GM23338 (cell line): ENCODE measurements at regions not wholly inside any gene's neighbourhood (a gene's known extent, or its start where the extent isn't known, plus 50 kb on each side); places are given as distances from the start of the nearest gene placed in this dataset.

Source experiments
- ATAC-seq: fragments of 200-7000 bp; cut with Tn5 transposase; 3 replicates; pipeline ENCODE4 v1.9.1; 2020
- DNase-seq: peaks from one replicate; pipeline ENCODE4 v3.0.0-alpha.2; 2015; ENCODE audit warnings: low spot score
- H2AFZ ChIP-seq: fragments of 200-600 bp; sonication (generic); 2 replicates; pipeline ENCODE4 v1.8.0; 2016; ENCODE audit warnings: antibody characterized with exemption, mild to moderate bottlenecking, moderate library complexity
- H3F3A ChIP-seq: fragments of 200-600 bp; sonication (generic); replicated peaks from 2 replicates; pipeline ENCODE4 v1.8.0; 2017; ENCODE audit warnings: antibody characterized with exemption, mixed run types, low read depth
- H3K27ac ChIP-seq: fragments of 200-600 bp; sonication (generic); 2 replicates; pipeline ENCODE4 v1.6.1; 2016; ENCODE audit warnings: low read depth
- H3K27me3 ChIP-seq: fragments of 200-600 bp; sonication (generic); 2 replicates; pipeline ENCODE4 v1.8.0; 2016; ENCODE audit warnings: mild to moderate bottlenecking, mixed run types, moderate library complexity; ENCODE audit not compliant: insufficient read depth
- H3K36me3 ChIP-seq: fragments of 200-600 bp; sonication (generic); 2 replicates; pipeline ENCODE4 v1.8.0; 2016; ENCODE audit warnings: mild to moderate bottlenecking; ENCODE audit not compliant: insufficient read depth
- H3K4me1 ChIP-seq: fragments of 200-600 bp; sonication (generic); 2 replicates; pipeline ENCODE4 v1.8.0; 2016; ENCODE audit warnings: mild to moderate bottlenecking, moderate library complexity; ENCODE audit not compliant: insufficient read depth
- H3K4me2 ChIP-seq: fragments of 200-600 bp; sonication (generic); 2 replicates; pipeline ENCODE4 v1.7.1; 2017; ENCODE audit warnings: mixed run types
- H3K4me3 ChIP-seq: fragments of 200-600 bp; sonication (generic); 2 replicates; pipeline ENCODE4 v1.6.1; 2016; ENCODE audit warnings: mixed run types
- H3K79me2 ChIP-seq: fragments of 200-600 bp; sonication (generic); replicated peaks from 2 replicates; pipeline ENCODE4 v1.8.0; 2017; ENCODE audit warnings: mild to moderate bottlenecking; ENCODE audit not compliant: insufficient read depth
- H3K9me2 ChIP-seq: fragments of 200-600 bp; sonication (generic); 2 replicates; pipeline ENCODE4 v1.8.0; 2017; ENCODE audit not compliant: insufficient read depth
- H4K20me1 ChIP-seq: fragments of 200-600 bp; sonication (generic); replicated peaks from 2 replicates; pipeline ENCODE4 v1.8.0; 2017; ENCODE audit warnings: mild to moderate bottlenecking; ENCODE audit not compliant: insufficient read depth
- H3K27ac Mint-ChIP-seq: 2 replicates; pipeline ENCODE4 v1.8.0; 2020; ENCODE audit warnings: inconsistent platforms, mild to moderate bottlenecking, moderate library complexity, mixed read lengths
- H3K27me3 Mint-ChIP-seq: 3 replicates; pipeline ENCODE4 v1.8.0; 2022; ENCODE audit warnings: low read depth, mild to moderate bottlenecking, moderate library complexity, mixed read lengths, inconsistent platforms; ENCODE audit not compliant: insufficient read depth, poor library complexity
- H3K36me3 Mint-ChIP-seq: 3 replicates; pipeline ENCODE4 v1.8.0; 2021; ENCODE audit warnings: low read depth, mild to moderate bottlenecking, inconsistent platforms, moderate library complexity, mixed read lengths
- H3K4me1 Mint-ChIP-seq: 3 replicates; pipeline ENCODE4 v1.8.0; 2020; ENCODE audit warnings: mild to moderate bottlenecking, inconsistent platforms, mixed read lengths
- H3K4me3 Mint-ChIP-seq: 3 replicates; pipeline ENCODE4 v1.8.0; 2021; ENCODE audit warnings: moderate library complexity, mild to moderate bottlenecking, inconsistent platforms, mixed read lengths
- H3K9me3 Mint-ChIP-seq: 3 replicates; pipeline ENCODE4 v1.8.0; 2020; ENCODE audit warnings: moderate library complexity, mild to moderate bottlenecking, inconsistent platforms, mixed read lengths
- CREB1 ChIP-seq: fragments of 250-450 bp; sonication (Bioruptor Pico); IDR thresholded peaks from 2 replicates; pipeline ENCODE4 v1.5.0; 2020; ENCODE audit warnings: low read depth, mild to moderate bottlenecking, moderate library complexity
- ETS1 ChIP-seq: IDR thresholded peaks from 2 replicates; pipeline ENCODE4 v1.6.1; 2016; ENCODE audit warnings: antibody characterized with exemption
- EZH2 ChIP-seq: fragments of 200-600 bp; sonication (generic); IDR thresholded peaks from one replicate; pipeline ENCODE4 v1.8.0; 2017; ENCODE audit warnings: antibody characterized with exemption, mild to moderate bottlenecking, low read depth; ENCODE audit not compliant: unreplicated experiment
- EZH2phosphoT487 ChIP-seq: fragments of 200-600 bp; sonication (generic); IDR thresholded peaks from one replicate; pipeline ENCODE4 v1.8.1; 2018; ENCODE audit warnings: antibody characterized with exemption; ENCODE audit not compliant: unreplicated experiment
- JUNB ChIP-seq: IDR thresholded peaks from one replicate; pipeline ENCODE4 v1.6.1; 2016; ENCODE audit warnings: antibody characterized with exemption; ENCODE audit not compliant: unreplicated experiment
- NANOG ChIP-seq: IDR thresholded peaks from 2 replicates; pipeline ENCODE4 v1.6.1; 2016; ENCODE audit warnings: antibody characterized with exemption, borderline replicate concordance
- POLR2AphosphoS5 ChIP-seq: IDR thresholded peaks from 2 replicates; pipeline ENCODE4 v1.6.1; 2016; ENCODE audit warnings: antibody characterized with exemption, low read depth
- REST ChIP-seq: IDR thresholded peaks from one replicate; pipeline ENCODE4 v1.6.1; 2018; ENCODE audit warnings: antibody characterized with exemption; ENCODE audit not compliant: unreplicated experiment
- STAT1 ChIP-seq: IDR thresholded peaks from one replicate; pipeline ENCODE4 v1.6.1; 2016; ENCODE audit warnings: antibody characterized with exemption; ENCODE audit not compliant: unreplicated experiment
- ZNF114 ChIP-seq: fragments of 250-450 bp; sonication (Bioruptor Pico); IDR thresholded peaks from 2 replicates; pipeline ENCODE4 v1.5.0; 2020; ENCODE audit warnings: mild to moderate bottlenecking, moderate library complexity
- ZNF331 ChIP-seq: fragments of 250-450 bp; sonication (Bioruptor Pico); IDR thresholded peaks from 2 replicates; pipeline ENCODE4 v1.5.0; 2020; ENCODE audit warnings: low read depth, mild to moderate bottlenecking, moderate library complexity
- TF ChIP-seq, protein P1 (sequence below), 2 experiments: fragments of 200-600 bp in 1 of 2; sonication (generic) in 1 of 2; conservative IDR thresholded peaks; 2 replicates each; pipeline versions ENCODE4 v1.5.1 to v1.6.1; 2016 to 2017; ENCODE audit warnings: antibody characterized with exemption in 2 of 2, low read depth in 2 of 2, mild to moderate bottlenecking in 2 of 2, moderate library complexity in 1 of 2

GRCh38 chr3:23028294-23028693 is 174.8 kb upstream of the UBE2E2 start:
- peak overlapping the region; percentile 10; the same call in 1 of the 2 replicates for H3K4me3 ChIP-seq
- peak overlapping the region; percentile 93; the same call in 1 of the 2 replicates for H3K27ac Mint-ChIP-seq
- peaks cover 49% of the 10 kb centered on the region for H3K36me3 Mint-ChIP-seq
- H3K79me2 ChIP-seq: no peaks in the 10 kb centered on the region
- ATAC-seq (no peak), DNase-seq (no peak)
- peaks cover 23% of the 10 kb centered on the region for H3K4me1 ChIP-seq
- peak overlapping the region; percentile 65 for H3K27ac ChIP-seq
- no peak overlapping the region for H2AFZ ChIP-seq
- no peak overlapping the region for H3K4me3 Mint-ChIP-seq
- 0 out of 2 replicates have a peak, but pooled peaks cover 2% of the 10 kb centered on the region for H3K36me3 ChIP-seq
- H3K9me2 ChIP-seq: no peaks in the 10 kb centered on the region
- peaks cover 49% of the 10 kb centered on the region for H3K9me3 Mint-ChIP-seq
- peak overlapping the region; percentile 29 for H3K4me2 ChIP-seq
- peaks cover 2% of the 10 kb centered on the region for H3K27me3 Mint-ChIP-seq
- peaks cover 22% of the 10 kb centered on the region for H3K4me1 Mint-ChIP-seq
- TF ChIP-seq EZH2phosphoT487 (no peak), NANOG (peak; percentile 73)
- no peaks in the 10 kb centered on the region for H3K27me3 ChIP-seq
- H4K20me1 ChIP-seq: no peaks in the 10 kb centered on the region
- H3F3A ChIP-seq: no peaks in the 10 kb centered on the region

DNA sequence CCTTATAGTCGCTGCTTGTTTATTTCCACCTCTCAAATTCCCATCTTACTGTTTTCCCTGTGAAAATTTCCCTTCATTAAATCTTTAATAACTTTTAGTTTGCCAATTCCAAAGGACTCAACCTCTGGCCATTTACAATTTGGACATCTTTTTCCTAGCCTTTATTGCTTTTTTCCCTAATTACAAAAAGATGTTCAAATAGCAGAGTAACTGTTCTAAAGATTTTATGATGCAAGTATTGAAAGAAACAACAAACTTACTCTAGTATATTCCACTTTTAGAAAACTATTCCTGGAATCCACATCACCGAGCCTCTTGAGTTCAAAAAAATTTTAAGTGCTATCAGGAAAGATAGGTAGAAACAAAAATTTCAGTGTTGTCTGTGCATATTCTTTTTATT is 174.1 kb upstream of the UBE2E2 start:
- DNase-seq: no peak
- peak overlapping the region; percentile 93 for H3K27ac Mint-ChIP-seq
- ATAC-seq: no peak
- TF ChIP-seq EZH2 (no peak), ZNF114 (CRISPR knock-in tag) (no peak), STAT1 (no peak), REST (no peak), JUNB (no peak), NANOG (no peak), EZH2phosphoT487 (no peak), CREB1 (CRISPR knock-in tag) (no peak), ETS1 (no peak), ZNF331 (no peak), POLR2AphosphoS5 (no peak)
- TF ChIP-seq, protein P1, sequence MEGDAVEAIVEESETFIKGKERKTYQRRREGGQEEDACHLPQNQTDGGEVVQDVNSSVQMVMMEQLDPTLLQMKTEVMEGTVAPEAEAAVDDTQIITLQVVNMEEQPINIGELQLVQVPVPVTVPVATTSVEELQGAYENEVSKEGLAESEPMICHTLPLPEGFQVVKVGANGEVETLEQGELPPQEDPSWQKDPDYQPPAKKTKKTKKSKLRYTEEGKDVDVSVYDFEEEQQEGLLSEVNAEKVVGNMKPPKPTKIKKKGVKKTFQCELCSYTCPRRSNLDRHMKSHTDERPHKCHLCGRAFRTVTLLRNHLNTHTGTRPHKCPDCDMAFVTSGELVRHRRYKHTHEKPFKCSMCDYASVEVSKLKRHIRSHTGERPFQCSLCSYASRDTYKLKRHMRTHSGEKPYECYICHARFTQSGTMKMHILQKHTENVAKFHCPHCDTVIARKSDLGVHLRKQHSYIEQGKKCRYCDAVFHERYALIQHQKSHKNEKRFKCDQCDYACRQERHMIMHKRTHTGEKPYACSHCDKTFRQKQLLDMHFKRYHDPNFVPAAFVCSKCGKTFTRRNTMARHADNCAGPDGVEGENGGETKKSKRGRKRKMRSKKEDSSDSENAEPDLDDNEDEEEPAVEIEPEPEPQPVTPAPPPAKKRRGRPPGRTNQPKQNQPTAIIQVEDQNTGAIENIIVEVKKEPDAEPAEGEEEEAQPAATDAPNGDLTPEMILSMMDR (conservative IDR thresholded peaks at IDR 0.05; ENCODE audit: low read depth in 2 of 2): no peak

More for the DNA sequence above, 174.1 kb upstream of the UBE2E2 start:
- Histone ChIP-seq H2AFZ (no peak overlapping the region), H3K27ac (peak overlapping the region; percentile 65; the same call in 1 of the 2 replicates), H3K79me2 (no peaks in the 10 kb centered on the region), H3K9me2 (no peaks in the 10 kb centered on the region), H3K27me3 (no peaks in the 10 kb centered on the region), H3K4me2 (peak overlapping the region; percentile 29), H3K4me3 (no peak overlapping the region; the same call in 1 of the 2 replicates), H4K20me1 (no peaks in the 10 kb centered on the region), H3K4me1 (peaks cover 23% of the 10 kb centered on the region), H3F3A (no peaks in the 10 kb centered on the region), H3K36me3 (0 out of 2 replicates have a peak, but pooled peaks cover 2% of the 10 kb centered on the region)
- Mint-ChIP-seq H3K4me3 (no peak overlapping the region; the same call in 2 of the 3 replicates), H3K9me3 (peaks cover 44% of the 10 kb centered on the region), H3K36me3 (peaks cover 43% of the 10 kb centered on the region), H3K27me3 (peaks cover 2% of the 10 kb centered on the region), H3K4me1 (peaks cover 22% of the 10 kb centered on the region)
